Adipocyte (in vitro differentiated cells): ENCODE measurements at regions not wholly inside any gene's neighbourhood (a gene's known extent, or its start where the extent isn't known, plus 50 kb on each side); places are given as distances from the start of the nearest gene placed in this dataset.

Experiments
- DNase-seq: peaks from one replicate; pipeline ENCODE4 v3.0.0-alpha.2; 2015; ENCODE audit warnings: low read depth
- H3K27me3 ChIP-seq: replicated peaks from 2 replicates; pipeline ENCODE4 v1.7.0; 2013; ENCODE audit warnings: mild to moderate bottlenecking, low read length, moderate library complexity; ENCODE audit not compliant: control insufficient read depth, insufficient read depth
- H3K36me3 ChIP-seq: 2 replicates; pipeline ENCODE4 v1.7.0; 2013; ENCODE audit warnings: low read length, mild to moderate bottlenecking, moderate library complexity; ENCODE audit not compliant: control insufficient read depth, insufficient read depth, severe bottlenecking
- H3K4me1 ChIP-seq: 2 replicates; pipeline ENCODE4 v1.7.0; 2013; ENCODE audit warnings: mild to moderate bottlenecking, low read length, moderate library complexity; ENCODE audit not compliant: control insufficient read depth, insufficient read depth
- H3K4me3 ChIP-seq: 2 replicates; pipeline ENCODE4 v1.7.0; 2013; ENCODE audit warnings: mild to moderate bottlenecking, low read length, moderate library complexity
- H3K9ac ChIP-seq: 2 replicates; pipeline ENCODE4 v1.7.0; 2013; ENCODE audit warnings: mild to moderate bottlenecking, low read length, moderate library complexity
- H3K9me3 ChIP-seq: 2 replicates; pipeline ENCODE4 v1.7.0; 2013; ENCODE audit warnings: mild to moderate bottlenecking, low read length, moderate library complexity; ENCODE audit not compliant: control insufficient read depth

- DNase-seq = no peak
- H3K9ac ChIP-seq = peak overlapping the region; percentile 10
Measured at GRCh38 chr11:88421530-88421929, 84.0 kb upstream of the CTSC start.

GRCh38 chr11:88420165-88420791 is 82.7 kb upstream of the CTSC start:
- Histone ChIP-seq H3K36me3 (no peaks in the 10 kb centered on the region), H3K4me1 (peaks cover 28% of the 10 kb centered on the region), H3K4me3 (peak overlapping the region; percentile 14), H3K9me3 (no peaks in the 10 kb centered on the region), H3K9ac (peak overlapping the region; percentile 52), H3K27me3 (no peaks in the 10 kb centered on the region)
- no peak for DNase-seq

More at GRCh38 chr11:88421530-88421929, 84.0 kb upstream of the CTSC start:
- H3K27me3 ChIP-seq = no peaks in the 10 kb centered on the region
- H3K9me3 ChIP-seq = no peaks in the 10 kb centered on the region
- H3K36me3 ChIP-seq = no peaks in the 10 kb centered on the region
- H3K4me3 ChIP-seq = no peak overlapping the region
- peaks cover 28% of the 10 kb centered on the region for H3K4me1 ChIP-seq

- DNase-seq = no peak
- H3K36me3 ChIP-seq = no peaks in the 10 kb centered on the region
- no peaks in the 10 kb centered on the region for H3K27me3 ChIP-seq
- no peaks in the 10 kb centered on the region for H3K9me3 ChIP-seq
- no peak overlapping the region for H3K4me3 ChIP-seq
- no peak overlapping the region for H3K9ac ChIP-seq
- peaks cover 37% of the 10 kb centered on the region for H3K4me1 ChIP-seq
Measured at GRCh38 chr11:88418508-88418907, 81.0 kb upstream of the CTSC start.

- H3K27me3 ChIP-seq = no peaks in the 10 kb centered on the region
- H3K36me3 ChIP-seq = no peaks in the 10 kb centered on the region
- no peak for DNase-seq
- peaks cover 25% of the 10 kb centered on the region for H3K4me1 ChIP-seq
- no peaks in the 10 kb centered on the region for H3K9me3 ChIP-seq
- H3K9ac ChIP-seq = no peak overlapping the region
- H3K4me3 ChIP-seq = no peak overlapping the region
Measured at GRCh38 chr11:88415495-88415894, 78.0 kb upstream of the CTSC start.

GRCh38 chr11:88414981-88415413 is 77.5 kb upstream of the CTSC start:
- Histone ChIP-seq H3K9ac (no peak overlapping the region), H3K4me1 (peaks cover 20% of the 10 kb centered on the region), H3K36me3 (no peaks in the 10 kb centered on the region), H3K4me3 (no peak overlapping the region), H3K27me3 (no peaks in the 10 kb centered on the region), H3K9me3 (no peaks in the 10 kb centered on the region)
- no peak for DNase-seq

- DNase-seq = peak; percentile 38
- no peaks in the 10 kb centered on the region for H3K27me3 ChIP-seq
- peaks cover 15% of the 10 kb centered on the region for H3K4me1 ChIP-seq
- H3K4me3 ChIP-seq = no peak overlapping the region
- no peaks in the 10 kb centered on the region for H3K9me3 ChIP-seq
- H3K36me3 ChIP-seq = no peaks in the 10 kb centered on the region
- H3K9ac ChIP-seq = no peak overlapping the region
Measured at GRCh38 chr11:88414385-88414861, 76.9 kb upstream of the CTSC start.

GRCh38 chr11:88411265-88411664 is 73.7 kb upstream of the CTSC start:
- no peaks in the 10 kb centered on the region for H3K9me3 ChIP-seq
- peak; percentile 22 for DNase-seq
- H3K4me1 ChIP-seq = peaks cover 15% of the 10 kb centered on the region
- H3K36me3 ChIP-seq = no peaks in the 10 kb centered on the region
- H3K4me3 ChIP-seq = no peak overlapping the region
- no peaks in the 10 kb centered on the region for H3K27me3 ChIP-seq
- no peak overlapping the region for H3K9ac ChIP-seq

DNA sequence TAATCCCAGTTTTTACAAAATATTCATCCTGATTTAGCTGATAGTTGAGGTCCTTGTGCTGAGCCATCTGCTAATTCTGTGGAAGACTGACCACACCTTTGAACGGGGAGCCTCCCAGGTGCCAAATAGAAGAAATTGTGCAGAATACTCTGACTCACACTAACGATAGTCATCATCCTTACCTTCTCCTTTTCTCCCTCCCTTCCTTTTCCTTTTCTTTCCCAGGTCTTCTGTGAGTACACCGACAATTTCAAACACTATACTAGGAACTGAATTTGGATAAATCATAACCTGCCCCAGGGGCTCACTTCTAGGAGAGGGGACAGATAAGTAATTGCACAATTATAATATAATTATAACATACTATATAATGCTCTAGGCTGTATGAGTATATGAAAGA is 73.1 kb upstream of the CTSC start:
- no peaks in the 10 kb centered on the region for H3K36me3 ChIP-seq
- no peaks in the 10 kb centered on the region for H3K9me3 ChIP-seq
- H3K4me1 ChIP-seq = peaks cover 15% of the 10 kb centered on the region
- no peak overlapping the region for H3K9ac ChIP-seq
- no peaks in the 10 kb centered on the region for H3K27me3 ChIP-seq
- no peak for DNase-seq
- H3K4me3 ChIP-seq = no peak overlapping the region

GRCh38 chr11:88410056-88410455 is 72.5 kb upstream of the CTSC start:
- Histone ChIP-seq H3K27me3 (no peaks in the 10 kb centered on the region), H3K4me3 (no peak overlapping the region), H3K36me3 (no peaks in the 10 kb centered on the region), H3K9me3 (no peaks in the 10 kb centered on the region), H3K4me1 (peaks cover 18% of the 10 kb centered on the region), H3K9ac (no peak overlapping the region)
- DNase-seq = no peak

DNA sequence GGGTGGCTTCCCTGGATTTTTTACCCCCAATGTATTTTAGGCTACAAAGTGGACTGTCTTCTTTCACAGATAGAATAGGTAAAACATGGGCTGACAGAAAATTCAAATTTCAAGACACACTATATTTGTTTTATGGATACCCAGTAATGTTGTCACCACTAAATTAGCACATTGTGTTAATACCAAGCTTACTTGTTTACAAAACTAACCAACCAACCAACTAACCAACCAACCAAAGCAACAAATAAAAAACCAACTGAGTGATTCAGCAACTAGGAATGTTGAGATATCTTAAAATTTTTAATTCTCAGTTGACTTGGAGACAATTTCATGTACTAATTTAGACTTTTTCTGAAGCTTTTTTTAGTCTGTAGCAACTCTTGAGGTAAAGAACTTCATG is 69.3 kb upstream of the CTSC start:
- no peak overlapping the region for H3K4me3 ChIP-seq
- H3K9ac ChIP-seq = no peak overlapping the region
- H3K27me3 ChIP-seq = no peaks in the 10 kb centered on the region
- peaks cover 23% of the 10 kb centered on the region for H3K4me1 ChIP-seq
- H3K36me3 ChIP-seq = no peaks in the 10 kb centered on the region
- H3K9me3 ChIP-seq = no peaks in the 10 kb centered on the region
- no peak for DNase-seq

- DNase-seq = no peak
- no peaks in the 10 kb centered on the region for H3K9me3 ChIP-seq
- no peaks in the 10 kb centered on the region for H3K36me3 ChIP-seq
- peaks cover 24% of the 10 kb centered on the region for H3K4me1 ChIP-seq
- no peak overlapping the region for H3K9ac ChIP-seq
- H3K4me3 ChIP-seq = no peak overlapping the region
- H3K27me3 ChIP-seq = no peaks in the 10 kb centered on the region
Measured at GRCh38 chr11:88405853-88406252, 68.3 kb upstream of the CTSC start.
